Left colon (tissue), 2 donors: ENCODE measurements at regions not wholly inside any gene's neighbourhood (a gene's known extent, or its start where the extent isn't known, plus 50 kb on each side); places are given as distances from the start of the nearest gene placed in this dataset.
"Not testable (repeated sequence)": the region's sequence is repeated elsewhere in the genome, so short reads cannot be mapped to it uniquely, and the experiment has no call there.

Source experiments
- ATAC-seq: fragments of 200-7000 bp; cut with Tn5 transposase; one replicate; pipeline ENCODE4 v1.9.1; 2020; ENCODE audit warnings: mild to moderate bottlenecking, moderate library complexity
- DNase-seq, 2 donors: peaks; one replicate each; pipeline ENCODE4 v3.0.0-alpha.2; 2020
- intact Hi-C, 2 donors: fragments of 100-400 bp; cut with DNase I in 1 of 2; cut with micrococcal nuclease in 1 of 2; formaldehyde crosslinking; loops; one replicate each; pipeline versions ENCODE4 v1.11.2 to v1.14.0; 2022; cut with DNase I, micrococcal nuclease
- donor health status: DM: no; HTN: no; CAD: no.
- donor health status: DM: yes; HTN: yes; CAD: no.

GRCh38 chr2:110338277-110339003, 126.1 kb upstream of the MTLN start:
- intact Hi-C loops, result not testable (repeated sequence)
- ATAC-seq (peak; percentile 25), DNase-seq (peak; percentile 25 to 36)

- ATAC-seq, DNase-seq, intact Hi-C loops: not testable (repeated sequence)
These were observed 123.7 kb upstream of the MTLN start for GRCh38 chr2:110336071-110336470.

- DNase-seq, ATAC-seq, intact Hi-C loops: not testable (repeated sequence)
These were observed 123.2 kb upstream of the MTLN start for GRCh38 chr2:110335415-110336049.

- intact Hi-C loops, result not testable (repeated sequence)
- ATAC-seq (peak; percentile 66), DNase-seq (peak in 1 of 2 donors; percentile 15)
These were observed 121.1 kb upstream of the MTLN start for GRCh38 chr2:110333114-110334095.

- DNase-seq, intact Hi-C loops, ATAC-seq: not testable (repeated sequence)
These were observed 119.3 kb upstream of the MTLN start for GRCh38 chr2:110331625-110332024.

GRCh38 chr2:110329760-110330159, 117.4 kb upstream of the MTLN start:
- ATAC-seq, DNase-seq, intact Hi-C loops: not testable (repeated sequence)

- intact Hi-C loops, result not testable (repeated sequence)
- peak in 1 of 2 donors; percentile 18 for DNase-seq
- peak; percentile 43 for ATAC-seq
These were observed 116.8 kb upstream of the MTLN start for GRCh38 chr2:110329158-110329557.

GRCh38 chr2:110328677-110329076, 116.3 kb upstream of the MTLN start:
- intact Hi-C loops, ATAC-seq: not testable (repeated sequence)
- DNase-seq, result peak in 1 of 2 donors; percentile 19

GRCh38 chr2:110323832-110324231, 111.5 kb upstream of the MTLN start:
- DNase-seq, intact Hi-C loops, ATAC-seq: not testable (repeated sequence)

- ATAC-seq, DNase-seq, intact Hi-C loops: not testable (repeated sequence)
These were observed 110.2 kb upstream of the MTLN start for GRCh38 chr2:110322535-110322934.

- DNase-seq, ATAC-seq, intact Hi-C loops: not testable (repeated sequence)
These were observed 108.7 kb upstream of the MTLN start for GRCh38 chr2:110320834-110321563.

GRCh38 chr2:110318898-110319297, 106.6 kb upstream of the MTLN start:
- DNase-seq, intact Hi-C loops: not testable (repeated sequence)
- ATAC-seq, result peak; percentile 33

- ATAC-seq, DNase-seq, intact Hi-C loops: not testable (repeated sequence)
These were observed 105.0 kb upstream of the MTLN start for GRCh38 chr2:110317377-110317776.

- DNase-seq, intact Hi-C loops, ATAC-seq: not testable (repeated sequence)
These were observed 103.9 kb upstream of the MTLN start for GRCh38 chr2:110316051-110316865.

- intact Hi-C loops, DNase-seq: not testable (repeated sequence)
- peak; percentile 31 for ATAC-seq
These were observed 102.9 kb upstream of the MTLN start for GRCh38 chr2:110315054-110315820.

GRCh38 chr2:110314472-110314871, 102.1 kb upstream of the MTLN start:
- DNase-seq, ATAC-seq, intact Hi-C loops: not testable (repeated sequence)

- peak; percentile 56 for ATAC-seq
These were observed 100.7 kb upstream of the MTLN start for GRCh38 chr2:110313032-110313431.

More at GRCh38 chr2:110313032-110313431, 100.7 kb upstream of the MTLN start:
- intact Hi-C loops, DNase-seq: not testable (repeated sequence)
